ENCODE measurements at regions not wholly inside any gene's neighbourhood (a gene's known extent, or its start where the extent isn't known, plus 50 kb on each side); places are given as distances from the start of the nearest gene placed in this dataset.

DNA sequence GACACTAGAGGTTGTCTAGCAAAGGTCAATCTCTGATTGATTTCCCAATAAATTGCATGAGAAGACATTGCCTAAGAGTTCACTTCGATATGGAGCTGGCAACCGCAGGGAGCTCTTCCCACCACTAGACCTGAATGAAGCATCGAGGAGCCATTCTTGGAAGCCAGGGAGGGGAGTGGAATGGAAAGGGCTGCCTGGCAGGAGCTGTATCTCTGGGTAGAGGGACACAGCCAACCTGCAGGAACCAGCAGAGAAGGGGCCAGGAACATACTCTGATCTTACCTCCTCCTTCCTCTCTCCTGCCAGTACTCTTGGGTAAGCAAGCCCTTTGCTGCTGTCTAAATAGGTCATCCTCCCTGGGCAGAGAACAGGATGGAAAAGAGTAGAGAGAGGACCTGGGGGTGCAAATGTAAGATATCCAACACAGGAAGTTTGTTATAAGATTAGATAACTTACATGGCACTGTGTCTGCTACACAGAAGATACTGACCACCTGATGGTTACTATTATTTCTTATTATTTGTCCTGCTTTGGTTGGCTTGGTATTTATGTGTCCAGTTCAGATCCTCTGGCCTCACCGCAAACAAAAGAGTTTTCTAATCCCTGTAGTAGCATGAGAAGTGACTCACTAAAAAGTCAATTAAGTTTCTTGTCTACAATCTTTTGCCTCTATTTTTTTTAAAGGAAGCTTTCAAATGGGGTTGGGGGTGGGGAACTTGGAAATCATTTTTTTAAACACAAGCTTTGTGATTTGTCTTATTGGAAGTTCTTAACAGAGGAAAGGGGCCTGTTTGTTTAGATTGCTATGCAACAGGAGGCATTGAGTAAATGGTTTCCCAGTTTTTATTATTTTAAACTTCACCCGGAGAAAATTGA lies 156.7 kb upstream of the TSC22D2 start:
- Histone ChIP-seq H3K36me3 (ENCODE audit: control insufficient read depth, low read depth, low read length) (no peaks in the 10 kb centered on the region), H3K27me3 (ENCODE audit: control insufficient read depth, insufficient read depth, low read length) (no peaks in the 10 kb centered on the region), H3K4me3 (ENCODE audit: low read length) (no peak overlapping the region), H3K9me3 (ENCODE audit: control insufficient read depth, low read depth, low read length) (no peaks in the 10 kb centered on the region), H3K4me1 (ENCODE audit: control insufficient read depth, low read depth, low read length) (peaks cover 9% of the 10 kb centered on the region), H3K9ac (ENCODE audit: low read length) (no peak overlapping the region), H3K27ac (ENCODE audit: low read length) (no peak overlapping the region)

DNA sequence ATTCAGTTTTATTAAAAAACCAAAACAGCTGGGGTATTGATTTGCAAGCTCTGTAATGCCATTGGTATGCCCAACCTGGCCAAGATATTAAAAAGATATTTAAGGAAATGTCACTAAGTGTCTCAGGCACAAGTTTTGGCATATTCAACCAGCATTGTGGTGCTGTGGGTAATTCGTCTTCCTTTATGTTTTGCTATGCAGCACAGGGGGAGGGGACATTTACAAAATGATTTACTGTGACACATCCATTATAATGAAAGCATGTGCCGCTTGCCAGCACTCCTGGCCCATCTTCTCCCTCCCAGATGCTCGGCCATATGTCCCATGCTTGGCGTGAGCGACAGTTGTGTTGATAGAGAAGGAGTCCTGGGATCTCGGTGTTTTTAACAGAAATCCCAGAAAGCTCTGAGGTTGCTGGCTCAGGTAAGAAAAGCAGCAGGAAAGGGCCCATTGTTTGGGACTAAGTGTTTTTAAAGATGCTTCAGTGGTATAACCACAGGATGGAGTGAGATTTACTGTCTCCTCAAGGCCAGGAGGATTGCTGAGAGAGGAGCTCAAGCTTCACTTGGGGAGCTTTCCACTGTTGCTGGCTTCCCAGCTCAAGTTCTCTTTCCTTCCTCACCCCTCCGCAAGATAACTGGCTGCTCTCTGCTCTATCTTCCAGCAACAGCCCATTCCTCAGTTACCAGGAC lies 158.2 kb upstream of the TSC22D2 start:
- Histone ChIP-seq H3K4me3 (ENCODE audit: low read length) (no peak overlapping the region), H3K27ac (ENCODE audit: low read length) (no peak overlapping the region), H3K9me3 (ENCODE audit: control insufficient read depth, low read depth, low read length) (no peaks in the 10 kb centered on the region), H3K36me3 (ENCODE audit: control insufficient read depth, low read depth, low read length) (no peaks in the 10 kb centered on the region), H3K27me3 (ENCODE audit: control insufficient read depth, insufficient read depth, low read length) (no peaks in the 10 kb centered on the region), H3K4me1 (ENCODE audit: control insufficient read depth, low read depth, low read length) (peaks cover 4% of the 10 kb centered on the region), H3K9ac (ENCODE audit: low read length) (no peak overlapping the region)

DNA sequence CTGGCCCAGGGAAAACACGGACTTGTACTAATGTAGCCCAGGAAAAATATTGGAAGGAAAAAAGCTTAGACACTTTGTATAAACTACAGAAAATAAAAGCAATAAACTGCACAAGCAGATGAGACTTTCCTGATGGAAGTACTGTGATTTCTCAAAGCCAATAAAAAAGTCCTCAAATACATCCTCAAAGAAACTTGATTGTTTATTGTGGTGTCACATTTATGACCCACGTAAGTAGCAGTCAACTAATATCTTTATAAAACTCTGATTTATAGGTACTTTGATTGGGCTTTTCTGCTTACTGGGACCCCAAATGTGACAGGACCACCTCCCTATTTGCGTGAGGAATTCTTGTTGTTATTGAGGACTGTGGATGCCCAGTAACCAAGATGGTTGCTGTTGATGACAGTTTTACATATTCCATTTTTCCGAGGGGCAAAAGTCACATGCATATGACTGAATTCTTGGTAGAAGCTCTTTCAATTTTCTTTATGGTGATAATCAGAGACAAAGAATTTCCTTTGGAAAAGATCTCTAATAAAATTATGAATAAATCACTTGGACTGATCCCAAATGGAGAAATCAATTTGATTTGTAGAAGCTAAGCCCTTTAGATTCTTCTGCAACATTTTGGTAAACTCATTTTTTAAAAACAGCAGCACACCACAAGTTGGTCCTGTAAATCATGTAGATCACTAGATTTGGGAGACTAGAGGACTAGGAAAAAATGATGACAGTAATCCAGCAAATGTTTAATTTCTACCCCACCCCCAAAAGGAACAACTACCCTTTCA lies 159.0 kb upstream of the TSC22D2 start:
- Histone ChIP-seq H3K27me3 (ENCODE audit: control insufficient read depth, insufficient read depth, low read length) (no peaks in the 10 kb centered on the region), H3K9ac (ENCODE audit: low read length) (no peak overlapping the region), H3K4me1 (ENCODE audit: control insufficient read depth, low read depth, low read length) (peaks cover 4% of the 10 kb centered on the region), H3K27ac (ENCODE audit: low read length) (no peak overlapping the region), H3K4me3 (ENCODE audit: low read length) (no peak overlapping the region), H3K9me3 (ENCODE audit: control insufficient read depth, low read depth, low read length) (no peaks in the 10 kb centered on the region), H3K36me3 (ENCODE audit: control insufficient read depth, low read depth, low read length) (no peaks in the 10 kb centered on the region)

DNA sequence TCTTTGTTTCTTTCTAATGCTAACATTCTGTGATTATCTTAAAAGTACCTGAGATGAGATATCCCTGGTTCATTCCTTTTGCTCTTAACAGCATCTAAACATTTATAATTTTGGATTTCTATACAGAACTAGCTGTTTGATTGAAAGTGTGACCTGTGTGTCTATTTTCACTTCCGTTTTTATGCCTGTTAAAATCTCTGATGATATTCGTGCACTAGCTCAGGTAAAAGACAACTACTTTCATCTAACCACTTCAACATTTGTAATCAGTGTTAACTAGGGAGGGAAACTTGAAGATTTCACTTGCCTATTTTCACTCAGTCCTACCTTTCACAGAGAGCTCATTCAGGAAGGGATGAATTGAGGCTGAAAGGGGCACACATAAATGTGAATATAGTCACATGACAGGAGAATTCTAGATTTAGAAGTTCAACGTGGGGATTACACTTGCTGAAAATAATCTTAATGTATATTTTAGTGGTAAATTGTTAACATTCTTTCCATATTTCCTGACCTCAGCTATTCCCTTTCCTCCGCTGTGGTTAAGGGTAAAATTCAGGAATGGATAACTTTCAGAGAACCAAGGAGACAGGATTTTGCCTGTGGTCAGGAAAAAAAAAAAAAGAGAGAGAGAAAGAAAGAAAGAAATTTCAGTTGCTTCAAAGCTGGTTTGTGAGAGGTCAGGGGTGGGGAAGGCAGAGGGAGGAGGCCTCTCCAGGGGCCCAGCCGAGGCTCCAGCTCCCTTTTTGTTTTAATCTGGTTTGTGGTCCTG lies 159.8 kb upstream of the TSC22D2 start:
- H3K4me1 ChIP-seq (ENCODE audit: control insufficient read depth, low read depth, low read length), result peaks cover 4% of the 10 kb centered on the region
- H3K9ac ChIP-seq (ENCODE audit: low read length), result no peak overlapping the region
- no peaks in the 10 kb centered on the region for H3K27me3 ChIP-seq (ENCODE audit: control insufficient read depth, insufficient read depth, low read length)
- H3K9me3 ChIP-seq (ENCODE audit: control insufficient read depth, low read depth, low read length), result no peaks in the 10 kb centered on the region
- no peak overlapping the region for H3K27ac ChIP-seq (ENCODE audit: low read length)
- H3K36me3 ChIP-seq (ENCODE audit: control insufficient read depth, low read depth, low read length), result no peaks in the 10 kb centered on the region
- no peak overlapping the region for H3K4me3 ChIP-seq (ENCODE audit: low read length)

DNA sequence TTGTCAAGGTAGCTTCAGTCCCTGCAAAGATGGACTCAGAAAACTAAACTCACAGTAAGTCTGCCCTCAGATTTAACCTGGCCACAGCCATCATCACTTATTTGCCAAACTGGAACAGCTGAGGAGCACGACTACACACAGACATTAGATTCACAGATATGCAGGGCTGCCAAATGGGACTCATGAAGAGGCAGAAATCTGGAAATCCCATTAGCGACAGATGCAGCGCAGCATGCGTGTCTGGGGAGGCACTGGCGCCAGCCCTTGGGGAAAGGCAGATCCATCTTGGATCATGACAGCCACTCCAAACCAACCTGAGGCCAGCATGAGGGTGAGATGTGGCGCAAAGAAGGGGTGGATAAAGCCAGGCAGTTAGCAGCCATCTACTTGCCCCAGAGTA lies 160.7 kb upstream of the TSC22D2 start:
- peaks cover 8% of the 10 kb centered on the region for H3K4me1 ChIP-seq (ENCODE audit: control insufficient read depth, low read depth, low read length)
- no peaks in the 10 kb centered on the region for H3K9me3 ChIP-seq (ENCODE audit: control insufficient read depth, low read depth, low read length)
- no peaks in the 10 kb centered on the region for H3K36me3 ChIP-seq (ENCODE audit: control insufficient read depth, low read depth, low read length)
- H3K9ac ChIP-seq (ENCODE audit: low read length), result no peak overlapping the region
- no peak overlapping the region for H3K4me3 ChIP-seq (ENCODE audit: low read length)
- H3K27ac ChIP-seq (ENCODE audit: low read length), result no peak overlapping the region
- no peaks in the 10 kb centered on the region for H3K27me3 ChIP-seq (ENCODE audit: control insufficient read depth, insufficient read depth, low read length)

DNA sequence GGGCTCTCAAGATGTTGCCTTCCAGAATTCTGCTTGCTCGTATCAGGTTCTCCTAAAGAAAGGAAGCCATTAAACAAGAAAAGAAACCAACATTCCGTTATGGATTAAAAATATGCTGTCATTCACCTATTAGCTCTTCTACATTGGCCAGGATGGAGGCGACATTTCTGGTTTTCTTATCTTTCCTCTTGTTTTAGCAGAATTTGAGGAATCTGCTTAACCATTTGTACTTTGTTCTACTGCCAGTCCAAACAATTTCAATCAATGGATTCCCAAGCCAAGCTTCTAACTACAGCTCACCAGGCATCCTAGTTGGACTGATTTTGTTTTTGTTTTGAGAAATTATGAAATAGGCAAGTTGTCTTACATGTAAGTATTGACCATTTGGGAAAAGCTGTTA lies 164.6 kb upstream of the TSC22D2 start:
- H3K27me3 ChIP-seq (ENCODE audit: control insufficient read depth, insufficient read depth, low read length), result no peaks in the 10 kb centered on the region
- peaks cover 8% of the 10 kb centered on the region for H3K4me1 ChIP-seq (ENCODE audit: control insufficient read depth, low read depth, low read length)
- no peak overlapping the region for H3K27ac ChIP-seq (ENCODE audit: low read length)
- no peak overlapping the region for H3K4me3 ChIP-seq (ENCODE audit: low read length)
- H3K9me3 ChIP-seq (ENCODE audit: control insufficient read depth, low read depth, low read length), result no peaks in the 10 kb centered on the region
- no peak overlapping the region for H3K9ac ChIP-seq (ENCODE audit: low read length)
- H3K36me3 ChIP-seq (ENCODE audit: control insufficient read depth, low read depth, low read length), result no peaks in the 10 kb centered on the region

DNA sequence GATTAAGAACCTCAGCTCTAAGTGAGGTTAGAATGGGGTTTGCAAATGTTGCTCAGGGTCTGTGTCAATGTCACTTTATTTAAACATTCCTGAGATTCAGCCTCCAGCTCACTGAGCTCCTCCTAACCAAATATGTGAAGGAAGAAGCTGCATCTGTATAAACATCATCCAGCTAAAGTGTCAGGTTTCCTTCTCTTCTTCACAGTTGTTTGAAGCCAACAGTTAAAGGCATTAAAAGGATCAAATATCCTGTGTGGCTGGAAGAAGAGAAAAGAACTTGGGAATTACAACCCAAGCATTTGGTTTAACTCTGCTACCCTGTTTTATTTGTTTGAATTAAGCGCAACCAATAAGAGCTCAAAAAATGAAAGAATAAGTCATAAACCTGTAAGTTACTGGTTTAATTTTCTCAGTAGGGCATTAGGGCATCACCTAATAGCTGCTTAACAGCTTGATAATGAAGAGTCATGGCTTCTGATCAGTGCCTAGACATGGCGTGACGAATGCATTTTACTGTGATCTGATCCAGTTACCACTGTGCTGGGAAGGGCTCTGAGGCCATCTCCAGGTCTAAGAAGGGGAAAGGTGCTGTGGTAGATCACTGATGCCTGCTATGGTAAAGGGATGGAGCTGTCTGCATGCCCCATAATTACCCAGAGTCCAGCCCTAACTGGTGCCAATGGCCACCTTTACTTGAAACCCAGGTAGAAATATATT lies 165.7 kb upstream of the TSC22D2 start:
- H3K9ac ChIP-seq (ENCODE audit: low read length), result no peak overlapping the region
- H3K9me3 ChIP-seq (ENCODE audit: control insufficient read depth, low read depth, low read length), result no peaks in the 10 kb centered on the region
- no peaks in the 10 kb centered on the region for H3K36me3 ChIP-seq (ENCODE audit: control insufficient read depth, low read depth, low read length)
- H3K27ac ChIP-seq (ENCODE audit: low read length), result no peak overlapping the region
- peaks cover 8% of the 10 kb centered on the region for H3K4me1 ChIP-seq (ENCODE audit: control insufficient read depth, low read depth, low read length)
- no peak overlapping the region for H3K4me3 ChIP-seq (ENCODE audit: low read length)
- H3K27me3 ChIP-seq (ENCODE audit: control insufficient read depth, insufficient read depth, low read length), result no peaks in the 10 kb centered on the region

DNA sequence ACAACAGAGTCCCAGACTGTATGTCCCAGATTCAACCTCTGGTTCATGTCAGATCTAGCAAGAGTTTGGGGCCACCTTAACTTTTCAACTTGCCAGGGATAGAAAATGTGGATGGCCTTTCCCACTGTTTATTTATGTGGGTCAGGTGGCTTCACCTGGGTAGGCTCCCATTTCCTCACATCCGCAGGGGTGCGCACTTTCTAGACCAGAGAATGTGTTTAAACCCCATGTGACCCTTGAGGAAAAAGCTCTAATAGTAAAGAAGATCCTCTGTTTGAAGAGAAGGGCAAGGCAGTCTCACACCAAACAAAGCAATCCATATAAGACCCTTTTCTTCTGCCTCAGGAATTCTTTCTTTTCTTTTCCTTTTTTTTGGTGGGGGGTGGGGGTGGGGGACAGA lies 167.2 kb upstream of the TSC22D2 start:
- H3K4me1 ChIP-seq (ENCODE audit: control insufficient read depth, low read depth, low read length), result peaks cover 8% of the 10 kb centered on the region
- no peaks in the 10 kb centered on the region for H3K9me3 ChIP-seq (ENCODE audit: control insufficient read depth, low read depth, low read length)
- H3K9ac ChIP-seq (ENCODE audit: low read length), result no peak overlapping the region
- H3K27me3 ChIP-seq (ENCODE audit: control insufficient read depth, insufficient read depth, low read length), result no peaks in the 10 kb centered on the region
- no peak overlapping the region for H3K4me3 ChIP-seq (ENCODE audit: low read length)
- no peak overlapping the region for H3K27ac ChIP-seq (ENCODE audit: low read length)
- H3K36me3 ChIP-seq (ENCODE audit: control insufficient read depth, low read depth, low read length), result no peaks in the 10 kb centered on the region

DNA sequence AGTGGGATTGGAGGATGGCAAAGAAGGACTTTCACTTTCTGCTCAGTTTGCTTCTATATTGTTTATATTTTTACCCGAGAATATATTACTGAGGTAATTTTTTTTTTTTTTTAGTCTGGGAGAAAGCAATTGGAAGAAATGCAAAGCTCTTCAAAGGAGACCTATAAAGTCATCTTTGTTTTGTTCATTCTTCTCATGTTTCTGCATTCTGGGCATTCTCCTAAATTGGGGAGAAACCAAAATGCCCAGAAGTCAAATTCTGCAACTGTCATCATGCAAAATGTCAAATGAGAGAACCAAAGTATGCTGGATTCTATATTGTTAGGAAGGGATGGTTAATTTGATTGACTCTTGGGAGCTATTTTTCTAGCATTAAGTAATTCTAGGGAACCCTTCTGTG lies 168.3 kb upstream of the TSC22D2 start:
- no peak overlapping the region for H3K27ac ChIP-seq (ENCODE audit: low read length)
- H3K27me3 ChIP-seq (ENCODE audit: control insufficient read depth, insufficient read depth, low read length), result no peaks in the 10 kb centered on the region
- peaks cover 8% of the 10 kb centered on the region for H3K4me1 ChIP-seq (ENCODE audit: control insufficient read depth, low read depth, low read length)
- no peak overlapping the region for H3K9ac ChIP-seq (ENCODE audit: low read length)
- H3K36me3 ChIP-seq (ENCODE audit: control insufficient read depth, low read depth, low read length), result no peaks in the 10 kb centered on the region
- H3K9me3 ChIP-seq (ENCODE audit: control insufficient read depth, low read depth, low read length), result no peaks in the 10 kb centered on the region
- no peak overlapping the region for H3K4me3 ChIP-seq (ENCODE audit: low read length)

DNA sequence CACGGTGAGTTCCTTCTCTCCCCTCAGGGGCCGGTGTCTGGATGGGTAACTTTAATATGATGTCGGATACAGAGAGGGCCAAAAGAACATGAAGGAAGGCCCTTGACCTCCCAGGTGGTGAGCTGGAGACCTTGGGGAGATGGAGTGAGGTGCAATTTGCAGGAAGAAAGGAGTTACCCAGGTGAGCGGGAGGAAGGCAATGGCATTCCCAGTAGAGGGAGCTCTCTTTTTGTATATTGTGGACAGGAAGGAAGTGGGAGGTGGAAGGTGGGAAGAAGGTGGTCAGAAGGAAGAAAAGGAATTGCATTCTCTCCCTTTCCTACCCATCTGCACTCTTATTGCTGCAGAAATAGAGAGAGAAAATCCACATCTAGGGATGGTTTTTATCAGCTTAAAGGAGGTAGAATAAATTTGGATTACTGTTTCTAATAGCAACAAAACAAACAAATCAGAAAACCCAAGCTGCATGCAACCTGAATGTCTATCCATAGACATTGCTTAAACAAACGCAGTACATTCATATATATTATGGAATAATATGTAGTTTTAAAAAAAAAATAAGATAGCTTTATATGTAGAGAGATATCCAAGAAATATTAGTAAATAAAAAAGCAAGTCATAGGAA lies 169.0 kb upstream of the TSC22D2 start:
- H3K27me3 ChIP-seq (ENCODE audit: control insufficient read depth, insufficient read depth, low read length), result no peaks in the 10 kb centered on the region
- no peak overlapping the region for H3K9ac ChIP-seq (ENCODE audit: low read length)
- H3K27ac ChIP-seq (ENCODE audit: low read length), result no peak overlapping the region
- H3K4me3 ChIP-seq (ENCODE audit: low read length), result no peak overlapping the region
- no peaks in the 10 kb centered on the region for H3K36me3 ChIP-seq (ENCODE audit: control insufficient read depth, low read depth, low read length)
- H3K4me1 ChIP-seq (ENCODE audit: control insufficient read depth, low read depth, low read length), result peaks cover 8% of the 10 kb centered on the region
- H3K9me3 ChIP-seq (ENCODE audit: control insufficient read depth, low read depth, low read length), result no peaks in the 10 kb centered on the region
